A673 (cell line): ENCODE measurements at regions not wholly inside any gene's neighbourhood (a gene's known extent, or its start where the extent isn't known, plus 50 kb on each side); places are given as distances from the start of the nearest gene placed in this dataset.

Experiments used
- EZH2 ChIP-seq: fragments of 200-600 bp; sonication (generic); IDR thresholded peaks from 2 replicates; pipeline ENCODE4 v1.6.1; 2017; ENCODE audit warnings: borderline replicate concordance, low read depth, mild to moderate bottlenecking, mixed read lengths, antibody characterized with exemption, low read length; ENCODE audit not compliant: poor library complexity, severe bottlenecking
- TF ChIP-seq, protein P1 (sequence below): fragments of 300-800, 200-600 bp; sonication (generic); conservative IDR thresholded peaks from 2 replicates; pipeline ENCODE4 v1.5.1; 2017; ENCODE audit warnings: low read depth, mild to moderate bottlenecking, antibody characterized with exemption, low read length, moderate library complexity, mixed read lengths

DNA sequence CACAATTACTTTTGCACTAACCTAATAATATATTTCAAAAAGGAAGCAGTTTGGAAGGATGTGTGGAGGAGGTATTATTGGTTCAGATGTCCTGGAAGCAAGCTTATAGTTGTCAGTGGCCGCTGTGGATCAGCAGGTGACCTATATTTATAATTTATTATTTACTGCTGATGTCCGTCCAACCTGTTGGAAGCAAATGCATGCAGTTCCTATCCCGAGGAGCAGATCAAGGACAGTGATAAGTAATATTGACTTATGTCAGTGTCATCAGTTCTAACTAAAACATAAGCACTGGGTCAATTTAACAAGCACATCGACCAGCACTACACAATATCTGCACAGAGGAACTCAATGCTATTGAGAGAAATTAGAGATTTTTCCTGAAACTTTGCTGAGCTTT lies 270.1 kb downstream of the BRINP2 start:
- TF ChIP-seq, protein P1, sequence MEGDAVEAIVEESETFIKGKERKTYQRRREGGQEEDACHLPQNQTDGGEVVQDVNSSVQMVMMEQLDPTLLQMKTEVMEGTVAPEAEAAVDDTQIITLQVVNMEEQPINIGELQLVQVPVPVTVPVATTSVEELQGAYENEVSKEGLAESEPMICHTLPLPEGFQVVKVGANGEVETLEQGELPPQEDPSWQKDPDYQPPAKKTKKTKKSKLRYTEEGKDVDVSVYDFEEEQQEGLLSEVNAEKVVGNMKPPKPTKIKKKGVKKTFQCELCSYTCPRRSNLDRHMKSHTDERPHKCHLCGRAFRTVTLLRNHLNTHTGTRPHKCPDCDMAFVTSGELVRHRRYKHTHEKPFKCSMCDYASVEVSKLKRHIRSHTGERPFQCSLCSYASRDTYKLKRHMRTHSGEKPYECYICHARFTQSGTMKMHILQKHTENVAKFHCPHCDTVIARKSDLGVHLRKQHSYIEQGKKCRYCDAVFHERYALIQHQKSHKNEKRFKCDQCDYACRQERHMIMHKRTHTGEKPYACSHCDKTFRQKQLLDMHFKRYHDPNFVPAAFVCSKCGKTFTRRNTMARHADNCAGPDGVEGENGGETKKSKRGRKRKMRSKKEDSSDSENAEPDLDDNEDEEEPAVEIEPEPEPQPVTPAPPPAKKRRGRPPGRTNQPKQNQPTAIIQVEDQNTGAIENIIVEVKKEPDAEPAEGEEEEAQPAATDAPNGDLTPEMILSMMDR = no peak
- TF ChIP-seq EZH2 = no peak
